ENCODE measurements at regions not wholly inside any gene's neighbourhood (a gene's known extent, or its start where the extent isn't known, plus 50 kb on each side); places are given as distances from the start of the nearest gene placed in this dataset.

DNA sequence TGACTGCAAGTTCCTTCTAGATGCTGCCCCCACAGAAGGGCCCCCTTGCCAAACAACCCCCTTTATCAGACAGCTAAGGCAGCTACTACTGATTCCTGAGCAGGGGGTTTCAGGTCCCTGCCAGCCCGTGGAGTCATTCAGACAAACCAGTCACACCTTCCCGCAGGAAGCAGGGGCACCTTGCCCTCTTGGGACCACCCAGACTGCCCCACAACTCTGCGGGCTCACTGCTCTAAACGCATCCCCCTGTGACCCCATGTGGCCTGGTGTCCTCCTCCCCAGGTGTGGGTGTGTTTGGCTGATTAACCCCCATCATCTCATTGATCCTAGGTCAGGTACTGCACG is 298.9 kb downstream of the TCERG1L start:
- H3K4me3 ChIP-seq (ENCODE audit: low read depth, low read length): no peak overlapping the region
- DNase-seq (ENCODE audit: low read depth): no peak

DNA sequence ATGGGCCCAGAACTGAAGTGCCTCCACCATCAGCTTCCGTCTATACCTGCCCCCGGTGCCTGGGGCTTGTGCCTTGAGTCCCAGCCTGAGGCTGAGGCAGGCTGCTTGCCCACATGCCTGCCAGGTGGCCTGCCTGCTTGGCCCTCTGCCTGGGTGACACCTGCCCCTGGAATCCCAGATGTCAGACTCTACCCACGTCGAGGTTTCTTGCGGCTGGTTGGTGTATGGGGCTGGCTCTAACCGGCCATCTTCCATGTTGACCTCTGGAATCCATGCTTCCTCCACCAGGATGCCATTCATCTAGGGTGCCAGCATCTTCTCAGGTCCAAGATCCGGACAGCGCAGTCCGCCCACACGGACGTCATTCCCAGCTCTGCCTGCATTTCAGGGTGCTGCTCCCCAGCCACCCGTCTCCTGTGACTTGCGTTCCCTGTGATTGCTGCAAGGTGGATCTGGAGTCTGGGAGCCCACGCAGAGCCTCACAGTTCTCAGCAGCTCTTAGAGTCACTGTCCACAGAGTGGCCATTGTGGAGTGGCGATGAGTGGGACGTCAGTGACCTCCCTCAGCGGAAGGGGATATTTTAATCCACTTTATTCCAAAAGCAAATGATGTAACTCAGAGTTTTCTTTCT is 298.1 kb downstream of the TCERG1L start:
- no peak overlapping the region for H3K4me3 ChIP-seq (ENCODE audit: low read depth, low read length)
- DNase-seq (ENCODE audit: low read depth): no peak

- no peak for DNase-seq (ENCODE audit: low read depth)
- H3K4me3 ChIP-seq (ENCODE audit: low read depth, low read length): no peak overlapping the region
These were observed 297.2 kb downstream of the TCERG1L start for GRCh38 chr10:131014271-131014670.

GRCh38 chr10:131015271-131015670 is 296.2 kb downstream of the TCERG1L start:
- no peak overlapping the region for H3K4me3 ChIP-seq (ENCODE audit: low read depth, low read length)
- no peak for DNase-seq (ENCODE audit: low read depth)

- no peak for DNase-seq (ENCODE audit: low read depth)
- no peak overlapping the region for H3K4me3 ChIP-seq (ENCODE audit: low read depth, low read length)
These were observed 295.0 kb downstream of the TCERG1L start for GRCh38 chr10:131016556-131016955.

GRCh38 chr10:131017566-131018285 is 293.8 kb downstream of the TCERG1L start:
- DNase-seq (ENCODE audit: low read depth): no peak
- no peak overlapping the region for H3K4me3 ChIP-seq (ENCODE audit: low read depth, low read length)

DNA sequence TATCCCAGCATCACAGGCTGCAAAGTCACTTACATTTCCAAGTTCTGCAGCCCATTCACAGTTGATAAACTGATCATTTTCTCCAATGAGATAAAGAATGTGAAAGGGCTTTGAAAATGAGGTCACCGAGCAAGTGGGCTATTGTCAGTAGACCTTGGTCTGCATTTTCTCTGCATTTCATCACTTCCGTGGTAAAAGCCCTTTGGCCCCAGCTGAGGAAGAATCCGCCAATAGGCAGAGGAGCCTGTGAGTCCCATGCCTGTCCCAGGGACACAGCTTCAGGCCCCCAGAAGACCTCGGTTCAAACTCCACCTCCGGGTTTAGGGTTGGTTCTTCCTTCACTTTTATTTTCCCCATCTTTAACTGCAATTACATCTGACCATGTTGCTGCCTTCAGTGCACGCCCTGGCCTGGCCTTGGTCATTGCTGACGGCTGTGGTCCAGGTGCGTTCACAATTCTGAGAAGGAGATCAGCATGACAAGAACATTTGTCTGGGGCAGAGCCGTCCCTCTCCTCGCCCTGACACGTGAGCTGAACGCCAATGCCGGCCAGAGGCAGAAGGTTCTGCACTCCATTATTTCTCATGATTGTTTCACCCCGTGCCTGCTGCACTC is 292.5 kb downstream of the TCERG1L start:
- H3K4me3 ChIP-seq (ENCODE audit: low read depth, low read length): no peak overlapping the region
- DNase-seq (ENCODE audit: low read depth): no peak

DNA sequence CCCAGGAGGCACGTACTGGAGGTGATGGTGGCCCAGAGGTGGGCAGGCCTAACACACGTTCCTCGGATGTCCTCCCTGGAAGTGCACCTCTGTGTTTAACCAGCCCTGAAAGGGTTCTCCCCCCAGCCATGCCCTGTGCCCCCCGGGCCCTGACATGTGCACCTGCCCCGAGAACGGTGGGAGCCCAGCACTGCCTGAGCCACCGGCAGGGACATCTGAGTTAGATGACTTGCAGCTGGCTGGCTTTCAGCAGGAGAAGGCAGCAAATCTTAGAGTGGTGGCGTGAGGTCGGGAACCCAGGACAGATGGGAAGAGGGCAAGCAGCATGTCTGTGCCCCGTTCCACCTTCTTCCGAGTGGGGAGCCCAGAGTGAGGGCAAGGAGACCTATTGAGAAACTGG is 291.8 kb downstream of the TCERG1L start:
- DNase-seq (ENCODE audit: low read depth): no peak
- no peak overlapping the region for H3K4me3 ChIP-seq (ENCODE audit: low read depth, low read length)

GRCh38 chr10:131020775-131021174 is 290.7 kb downstream of the TCERG1L start:
- H3K4me3 ChIP-seq (ENCODE audit: low read depth, low read length): no peak overlapping the region
- DNase-seq (ENCODE audit: low read depth): no peak

DNA sequence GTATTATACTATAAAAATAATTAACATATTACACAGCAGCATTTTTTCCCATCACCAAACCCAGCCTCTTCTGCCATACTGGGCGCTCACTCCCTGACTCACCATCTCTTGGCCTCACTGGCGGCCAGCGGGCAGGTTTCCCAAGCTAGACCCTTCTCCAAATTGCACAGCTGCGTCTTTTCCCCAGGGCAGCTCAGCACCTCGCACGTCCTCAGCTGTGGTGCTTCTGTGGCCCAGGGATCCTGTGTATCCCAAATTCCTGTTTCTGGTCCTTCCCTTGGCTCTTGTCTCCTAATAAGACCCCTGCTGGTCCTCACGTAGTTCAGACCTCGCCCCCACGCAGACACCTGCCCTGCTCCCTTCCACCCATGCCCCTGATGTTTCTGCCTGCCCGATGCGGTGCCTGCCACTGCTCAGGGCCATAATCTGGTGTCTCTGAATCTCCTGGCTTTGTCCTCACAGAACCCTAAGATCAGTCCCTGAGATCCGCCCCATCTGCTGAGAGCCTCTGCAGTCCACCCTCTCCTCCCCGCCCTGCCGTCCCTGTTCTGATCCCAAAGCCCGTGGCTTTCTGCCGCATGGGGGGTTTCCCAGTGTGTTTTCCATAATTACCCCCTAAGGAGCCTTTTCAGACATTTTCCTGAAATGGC is 290.1 kb downstream of the TCERG1L start:
- no peak for DNase-seq (ENCODE audit: low read depth)
- H3K4me3 ChIP-seq (ENCODE audit: low read depth, low read length): no peak overlapping the region

- DNase-seq (ENCODE audit: low read depth): no peak
- H3K4me3 ChIP-seq (ENCODE audit: low read depth, low read length): no peak overlapping the region
These were observed 289.6 kb downstream of the TCERG1L start for GRCh38 chr10:131021969-131022368.

GRCh38 chr10:131022369-131022768 is 289.2 kb downstream of the TCERG1L start:
- no peak overlapping the region for H3K4me3 ChIP-seq (ENCODE audit: low read depth, low read length)
- no peak for DNase-seq (ENCODE audit: low read depth)

DNA sequence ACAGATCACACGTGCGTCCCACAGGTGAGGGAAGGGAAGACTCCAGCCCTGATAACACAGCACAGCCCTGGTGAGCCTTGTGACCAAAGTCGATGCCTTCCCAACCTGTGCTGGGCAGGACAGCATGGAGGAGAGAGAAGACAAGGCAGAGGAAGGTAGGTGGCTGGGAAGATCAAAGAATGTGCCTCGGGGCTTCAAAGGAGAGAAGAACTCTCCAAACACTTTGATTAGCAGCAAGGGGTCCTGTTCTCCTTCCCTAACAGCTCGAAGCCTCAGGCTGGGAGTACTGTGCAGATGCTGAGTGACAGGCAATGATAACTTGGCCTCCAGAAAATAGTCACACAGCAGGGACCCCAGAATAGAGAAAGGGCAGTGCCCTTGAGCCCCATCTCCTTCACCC is 288.5 kb downstream of the TCERG1L start:
- H3K4me3 ChIP-seq (ENCODE audit: low read depth, low read length): no peak overlapping the region
- DNase-seq (ENCODE audit: low read depth): no peak

DNA sequence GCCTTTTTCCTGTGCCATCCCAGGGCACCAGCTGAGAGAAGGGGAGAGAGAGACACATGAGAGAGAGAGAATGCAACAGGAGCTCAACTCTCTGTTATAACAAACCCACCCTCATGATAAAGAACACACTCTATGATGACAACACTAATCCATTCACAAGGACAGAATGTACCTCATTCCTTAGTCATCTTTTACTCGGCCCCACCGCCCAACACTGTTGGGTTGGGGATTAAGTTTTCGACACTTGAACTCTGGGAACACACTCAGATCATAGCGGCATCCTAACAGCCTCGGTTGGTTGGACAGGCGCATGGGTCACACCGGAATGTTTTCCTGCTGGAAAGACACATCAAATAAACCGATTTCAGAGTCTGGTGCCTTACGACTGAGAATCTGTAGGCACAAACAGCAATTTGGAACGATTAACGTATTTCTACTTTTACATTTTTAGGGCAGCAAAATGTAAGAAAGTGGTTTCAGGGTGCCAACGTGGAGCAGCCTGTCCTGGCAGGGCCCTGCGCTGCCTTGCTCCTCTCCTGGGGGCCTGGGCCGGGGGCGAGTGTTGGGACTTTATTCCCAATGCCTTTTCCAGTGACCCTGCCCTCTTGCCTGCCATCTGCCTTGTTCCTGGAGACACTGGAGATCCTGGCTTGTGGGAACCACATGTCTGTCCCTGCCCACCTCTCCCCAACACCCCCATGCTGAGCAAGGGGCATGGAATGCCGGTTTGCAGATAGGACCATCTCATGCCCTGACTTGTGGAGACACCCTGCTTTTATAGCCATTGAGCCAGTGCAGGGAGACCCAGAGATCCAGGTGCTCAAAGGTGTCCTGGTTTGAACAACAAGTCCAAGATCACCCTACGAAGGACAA is 287.0 kb downstream of the TCERG1L start:
- DNase-seq (ENCODE audit: low read depth): no peak
- H3K4me3 ChIP-seq (ENCODE audit: low read depth, low read length): no peak overlapping the region

- H3K4me3 ChIP-seq (ENCODE audit: low read depth, low read length): no peak overlapping the region
- DNase-seq (ENCODE audit: low read depth): no peak
These were observed 286.2 kb downstream of the TCERG1L start for GRCh38 chr10:131025333-131025732.

DNA sequence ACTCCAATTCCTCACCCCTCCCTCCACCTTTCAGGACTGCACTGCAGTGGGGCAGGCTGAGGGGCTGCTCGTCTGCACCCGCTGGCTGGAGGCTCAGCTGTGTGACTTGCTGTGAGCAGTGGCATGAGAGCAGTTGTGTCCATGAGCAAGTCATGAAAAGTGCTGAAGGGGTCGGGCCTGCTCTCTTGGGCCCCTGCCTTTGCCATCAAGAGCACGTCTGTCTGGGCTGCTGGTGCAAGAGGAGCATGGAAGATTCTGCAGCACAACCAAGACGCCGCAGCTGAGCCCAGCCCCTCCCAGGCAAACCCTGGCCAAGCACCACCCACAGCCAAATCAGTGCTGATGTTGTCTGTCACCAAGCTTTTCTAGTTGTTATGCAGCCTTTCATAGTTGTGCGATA is 284.3 kb downstream of the TCERG1L start:
- H3K4me3 ChIP-seq (ENCODE audit: low read depth, low read length): no peak overlapping the region
- DNase-seq (ENCODE audit: low read depth): no peak

GRCh38 chr10:131031346-131031745 is 280.2 kb downstream of the TCERG1L start:
- no peak for DNase-seq (ENCODE audit: low read depth)

DNA sequence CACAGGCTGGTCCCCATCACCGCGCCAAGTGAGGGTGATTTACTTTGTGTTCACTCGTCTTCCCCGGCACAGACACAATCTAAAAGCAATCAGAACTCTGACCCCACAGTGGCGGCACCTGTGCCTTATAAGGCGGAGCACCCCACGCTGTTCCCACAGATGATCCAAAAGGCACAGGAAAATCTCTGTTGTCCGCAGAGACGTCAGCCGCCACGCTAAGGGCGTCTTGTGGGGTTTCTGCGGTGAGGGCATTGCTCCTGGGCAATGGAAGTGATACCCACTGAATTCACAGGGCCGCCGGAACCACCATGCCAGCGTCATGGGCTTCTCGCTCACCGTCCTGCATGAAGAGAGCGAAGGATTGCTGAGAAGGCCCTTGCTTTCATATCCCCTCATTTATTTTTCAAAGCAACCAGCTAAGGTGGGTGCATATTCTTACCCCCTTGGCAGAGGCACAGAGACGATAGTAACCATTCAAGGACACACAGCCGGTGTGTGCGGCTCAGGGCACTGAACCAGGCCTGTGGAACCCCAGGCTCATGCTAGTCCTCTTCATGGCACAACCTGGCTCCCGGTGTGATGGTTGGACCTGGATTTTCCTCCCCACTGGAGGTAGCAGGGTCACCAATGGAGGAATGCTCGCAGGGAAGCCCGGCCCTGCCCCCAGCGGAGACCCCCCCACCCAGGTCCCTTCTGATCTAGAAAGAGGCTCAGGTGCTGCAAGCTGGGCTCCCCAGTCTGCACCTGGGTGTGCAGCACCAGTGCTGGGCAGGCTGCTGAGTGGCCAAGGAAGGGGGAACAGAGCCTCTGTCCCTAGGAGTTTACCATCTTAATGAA is 279.0 kb downstream of the TCERG1L start:
- H3K4me3 ChIP-seq (ENCODE audit: low read depth, low read length): no peak overlapping the region
- DNase-seq (ENCODE audit: low read depth): no peak

More at GRCh38 chr10:131031346-131031745, 280.2 kb downstream of the TCERG1L start:
- H3K4me3 ChIP-seq (ENCODE audit: low read depth, low read length): no peak overlapping the region

All from skeletal muscle cell (primary cell).